Neuronal stem cell (in vitro differentiated cells): ENCODE measurements at regions not wholly inside any gene's neighbourhood (a gene's known extent, or its start where the extent isn't known, plus 50 kb on each side); places are given as distances from the start of the nearest gene placed in this dataset.

Experiments
- DNase-seq: peaks from one replicate; pipeline ENCODE4 v3.0.0-alpha.2; 2013; ENCODE audit warnings: low spot score
- H2AFZ ChIP-seq: one replicate; pipeline ENCODE4 v1.6.1; 2013; ENCODE audit warnings: mild to moderate bottlenecking, low read length, inconsistent platforms
- H2AK5ac ChIP-seq: 2 replicates; pipeline ENCODE4 v1.6.1; 2013; ENCODE audit warnings: low read depth, mild to moderate bottlenecking, inconsistent platforms, low read length, moderate library complexity, mixed read lengths
- H2BK120ac ChIP-seq: 2 replicates; pipeline ENCODE4 v1.6.1; 2013; ENCODE audit warnings: low read depth, mild to moderate bottlenecking, inconsistent platforms, low read length, moderate library complexity, mixed read lengths
- H2BK12ac ChIP-seq: one replicate; pipeline ENCODE4 v1.6.1; 2013; ENCODE audit warnings: low read length, inconsistent platforms
- H2BK15ac ChIP-seq: 2 replicates; pipeline ENCODE4 v1.6.1; 2013; ENCODE audit warnings: mild to moderate bottlenecking, low read length, inconsistent platforms, mixed read lengths
- H2BK5ac ChIP-seq: one replicate; pipeline ENCODE4 v1.6.1; 2013; ENCODE audit warnings: inconsistent platforms, mild to moderate bottlenecking, low read length, moderate library complexity
- H3K14ac ChIP-seq: one replicate; pipeline ENCODE4 v1.6.1; 2013; ENCODE audit warnings: low read length, inconsistent platforms
- H3K18ac ChIP-seq: 2 replicates; pipeline ENCODE4 v1.6.1; 2013; ENCODE audit warnings: low read length, inconsistent platforms
- H3K23ac ChIP-seq: 2 replicates; pipeline ENCODE4 v1.6.1; 2013; ENCODE audit warnings: low read depth, mild to moderate bottlenecking, mixed read lengths, low read length, inconsistent platforms; ENCODE audit not compliant: poor library complexity
- H3K27ac ChIP-seq: replicated peaks from 3 replicates; pipeline ENCODE4 v1.5.1; 2013; ENCODE audit warnings: low read length, inconsistent platforms
- H3K27me3 ChIP-seq, 3 experiments: 2 replicates each; pipeline ENCODE4 v1.6.1; 2013; ENCODE audit warnings: low read length in 3 of 3, mild to moderate bottlenecking in 2 of 3, inconsistent platforms in 1 of 3, low read depth in 1 of 3, mixed read lengths in 1 of 3, moderate library complexity in 1 of 3; ENCODE audit not compliant: control insufficient read depth in 3 of 3, insufficient read depth in 3 of 3
- H3K36me3 ChIP-seq, 2 donors: replicated peaks in 1 of 2; 2 replicates each; pipeline ENCODE4 v1.6.1; 2013; ENCODE audit warnings: low read length in 2 of 2; ENCODE audit not compliant: control insufficient read depth in 2 of 2, insufficient read depth in 2 of 2
- H3K4ac ChIP-seq: 2 replicates; pipeline ENCODE4 v1.6.1; 2013; ENCODE audit warnings: inconsistent platforms, mild to moderate bottlenecking, low read length, moderate library complexity
- H3K4me1 ChIP-seq, 2 donors: 1 replicate in 1 of 2; 2 replicates in 1 of 2; pipeline ENCODE4 v1.6.1; 2013; ENCODE audit warnings: low read length in 2 of 2, low read depth in 1 of 2; ENCODE audit not compliant: control insufficient read depth in 2 of 2, insufficient read depth in 1 of 2
- H3K4me2 ChIP-seq: one replicate; pipeline ENCODE4 v1.6.1; 2013; ENCODE audit warnings: mild to moderate bottlenecking, low read length, inconsistent platforms; ENCODE audit not compliant: insufficient read depth, poor library complexity, severe bottlenecking
- H3K4me3 ChIP-seq, 2 donors: 2 replicates each; pipeline ENCODE4 v1.5.1; 2013; ENCODE audit warnings: low read length in 2 of 2, mild to moderate bottlenecking in 2 of 2, inconsistent platforms in 1 of 2, moderate library complexity in 1 of 2
- H3K79me1 ChIP-seq: one replicate; pipeline ENCODE4 v1.6.1; 2013; ENCODE audit warnings: low read depth, mild to moderate bottlenecking, inconsistent platforms, low read length, moderate library complexity
- H3K9ac ChIP-seq: one replicate; pipeline ENCODE4 v1.6.1; 2013; ENCODE audit warnings: mild to moderate bottlenecking, low read depth, low read length, inconsistent platforms; ENCODE audit not compliant: poor library complexity
- H3K9me3 ChIP-seq, 2 donors: replicated peaks in 1 of 2; 2 replicates each; pipeline versions ENCODE3 to v1.6.1; 2013; ENCODE audit warnings: low read length in 2 of 2, mild to moderate bottlenecking in 2 of 2, inconsistent platforms in 1 of 2, low read depth in 1 of 2, mixed read lengths in 1 of 2, moderate library complexity in 1 of 2; ENCODE audit not compliant: control insufficient read depth in 2 of 2, insufficient read depth in 1 of 2
- H4K8ac ChIP-seq: one replicate; pipeline ENCODE4 v1.6.1; 2013; ENCODE audit warnings: low read depth, mild to moderate bottlenecking, inconsistent platforms, low read length, moderate library complexity
- H4K91ac ChIP-seq: one replicate; pipeline ENCODE4 v1.6.1; 2013; ENCODE audit warnings: low read length, low read depth, mild to moderate bottlenecking, inconsistent platforms; ENCODE audit not compliant: poor library complexity
- WGBS, 2 donors: extraction: QIAGEN DNeasy Blood & Tissue Kit; methylation state at CpG; one replicate each; pipeline ENCODE4 v1.1.7; 2013; ENCODE audit warnings: missing lambda C conversion rate in 2 of 2, mixed read lengths in 1 of 2; ENCODE audit not compliant: insufficient read length in 2 of 2, insufficient replicate concordance in 1 of 2; ENCODE audit errors: extremely low coverage in 2 of 2; 5-methylcytosine and 5-hydroxymethylcytosine counted together

DNA sequence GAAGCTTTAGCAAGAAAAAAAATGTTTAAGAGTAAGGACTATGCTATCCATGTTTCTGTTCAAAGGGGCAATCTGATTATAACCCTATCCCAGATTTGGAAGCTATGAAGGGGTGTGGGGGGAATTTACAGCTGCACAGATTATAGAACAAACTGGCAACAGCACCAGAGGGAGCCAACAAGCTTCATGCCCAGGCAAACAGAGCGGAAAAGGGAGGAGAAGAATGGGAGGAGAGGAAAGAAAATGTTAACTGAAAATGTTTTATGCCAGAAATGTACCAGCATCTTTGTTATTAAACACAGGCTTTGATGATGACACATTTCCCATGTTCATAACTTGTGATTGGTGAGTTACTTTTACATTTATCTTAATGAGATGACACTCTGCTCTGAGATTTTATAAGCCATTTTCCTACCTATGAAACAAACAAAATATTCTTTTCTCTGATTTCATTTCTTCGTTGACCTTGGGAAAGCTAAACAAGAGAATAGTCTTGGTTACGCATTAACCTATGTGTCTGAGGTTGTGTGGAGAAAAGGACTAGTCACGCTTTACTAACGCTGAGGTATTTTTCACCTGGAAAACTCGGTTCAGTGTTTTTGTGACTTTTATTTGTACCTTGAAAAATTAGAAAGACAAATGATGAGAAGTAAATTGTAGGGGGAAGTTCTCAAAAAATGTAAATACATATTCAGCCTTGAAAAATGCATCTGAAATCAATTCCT is 235.8 kb upstream of the MIR17HG start:
- WGBS, 2 donors, result no CpG with 5 or more reads among the region's 6 CpGs

DNA sequence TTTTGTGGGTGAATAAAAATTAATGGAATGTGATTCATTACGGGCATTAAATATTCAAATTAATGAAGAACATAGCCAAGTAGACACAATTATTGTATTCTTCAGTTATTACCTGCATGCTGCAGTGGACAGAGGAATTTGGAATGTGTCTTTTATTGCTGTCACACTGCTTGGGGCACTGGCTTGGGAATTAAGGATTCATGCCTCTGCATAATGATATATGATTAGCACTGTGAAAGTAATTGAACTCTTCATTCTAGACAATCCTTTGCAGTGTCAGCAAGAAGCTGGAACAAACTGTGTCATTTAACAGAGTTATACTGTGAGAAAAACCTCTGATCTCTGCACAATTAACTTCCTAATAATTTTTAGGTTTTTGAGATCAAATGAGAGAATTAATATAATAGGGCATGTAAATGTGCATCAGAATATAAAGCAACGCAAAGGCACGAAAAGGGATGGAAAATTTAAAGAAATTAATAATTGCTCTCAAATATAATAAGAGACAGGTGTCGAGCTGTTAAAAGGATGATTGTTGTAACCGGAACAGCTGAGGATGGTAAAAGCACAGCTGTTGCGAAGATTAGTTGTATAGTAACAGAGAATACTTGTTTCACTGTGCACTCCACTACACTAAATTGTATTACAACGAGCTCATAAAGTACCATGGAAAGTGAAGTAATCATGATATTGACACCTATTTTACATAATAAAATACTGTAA is 235.1 kb upstream of the MIR17HG start:
- Histone ChIP-seq H3K27ac (no peak overlapping the region), H3K79me1 (no peaks in the 10 kb centered on the region), H3K9ac (no peak overlapping the region), H4K91ac (no peak overlapping the region), H3K14ac (no peak overlapping the region), H3K23ac (no peak overlapping the region), H2BK12ac (no peak overlapping the region), H3K4me2 (no peak overlapping the region), H2BK5ac (no peak overlapping the region), H2AK5ac (no peak overlapping the region), H3K4ac (no peak overlapping the region), H3K27me3 (no peaks in the 10 kb centered on the region), H3K4me3 (no peak overlapping the region), H3K18ac (no peak overlapping the region), H3K36me3 (no peaks in the 10 kb centered on the region), H4K8ac (no peak overlapping the region), H2BK15ac (no peak overlapping the region), H2AFZ (no peak overlapping the region), H3K4me1 (peaks cover 1 to 2% of the 10 kb centered on the region in 2 donors), H3K9me3 (no peaks in the 10 kb centered on the region), H2BK120ac (no peak overlapping the region)
- WGBS, 2 donors, result no CpG with 5 or more reads among the region's 7 CpGs
- DNase-seq, result no peak

More for the DNA sequence above, 235.8 kb upstream of the MIR17HG start:
- H4K8ac ChIP-seq, result no peak overlapping the region
- no peak overlapping the region for H3K27ac ChIP-seq
- H2BK15ac ChIP-seq, result no peak overlapping the region
- H3K18ac ChIP-seq, result no peak overlapping the region
- H3K36me3 ChIP-seq, result no peaks in the 10 kb centered on the region
- no peak for DNase-seq
- H3K4me1 ChIP-seq, result peaks cover 1 to 2% of the 10 kb centered on the region in 2 donors
- no peak overlapping the region for H3K23ac ChIP-seq
- no peak overlapping the region for H2AFZ ChIP-seq
- H2BK12ac ChIP-seq, result no peak overlapping the region
- H3K27me3 ChIP-seq, result no peaks in the 10 kb centered on the region
- no peak overlapping the region for H3K4me2 ChIP-seq
- H3K79me1 ChIP-seq, result no peaks in the 10 kb centered on the region
- no peaks in the 10 kb centered on the region for H3K9me3 ChIP-seq
- no peak overlapping the region for H4K91ac ChIP-seq
- no peak overlapping the region for H2AK5ac ChIP-seq
- H3K14ac ChIP-seq, result no peak overlapping the region
- H2BK5ac ChIP-seq, result no peak overlapping the region
- H2BK120ac ChIP-seq, result no peak overlapping the region
- no peak overlapping the region for H3K9ac ChIP-seq
- H3K4ac ChIP-seq, result no peak overlapping the region
- H3K4me3 ChIP-seq, result no peak overlapping the region

DNA sequence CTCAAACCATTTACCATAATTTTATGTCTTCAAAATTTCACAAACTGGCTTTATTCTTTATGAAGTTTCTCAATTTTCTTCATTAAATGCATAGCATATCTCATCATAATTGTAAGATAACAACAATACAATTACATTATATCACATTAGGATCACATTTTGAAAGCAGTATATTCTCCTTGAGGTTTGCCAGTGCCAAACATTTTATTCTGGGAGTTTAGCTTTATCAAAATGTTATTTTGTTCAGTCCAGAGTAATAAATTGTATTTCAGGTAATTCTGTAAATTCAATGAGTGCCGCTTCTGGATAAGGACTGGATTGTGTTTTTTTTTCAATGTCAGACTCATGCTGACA is 234.6 kb upstream of the MIR17HG start:
- no peak for DNase-seq
- Histone ChIP-seq H3K4ac (no peak overlapping the region), H3K79me1 (no peaks in the 10 kb centered on the region), H3K27ac (no peak overlapping the region), H3K27me3 (no peaks in the 10 kb centered on the region), H4K91ac (no peak overlapping the region), H2AFZ (no peak overlapping the region), H3K18ac (no peak overlapping the region), H3K9me3 (no peaks in the 10 kb centered on the region), H2BK15ac (no peak overlapping the region), H3K9ac (no peak overlapping the region), H2AK5ac (no peak overlapping the region), H3K14ac (no peak overlapping the region), H2BK5ac (no peak overlapping the region), H4K8ac (no peak overlapping the region), H2BK12ac (no peak overlapping the region), H3K23ac (no peak overlapping the region), H3K4me1 (peaks cover 1 to 2% of the 10 kb centered on the region in 2 donors), H3K4me2 (no peak overlapping the region), H3K36me3 (no peaks in the 10 kb centered on the region), H2BK120ac (no peak overlapping the region), H3K4me3 (no peak overlapping the region)
- no CpG with 5 or more reads among the region's 1 CpG for WGBS, 2 donors

- H3K4me3 ChIP-seq, result no peak overlapping the region
- WGBS, 2 donors, result no CpG with 5 or more reads among the region's 1 CpG
- no peak overlapping the region for H2BK5ac ChIP-seq
- H3K36me3 ChIP-seq, result no peaks in the 10 kb centered on the region
- H3K18ac ChIP-seq, result no peak overlapping the region
- no peak overlapping the region for H3K4me2 ChIP-seq
- no peaks in the 10 kb centered on the region for H3K9me3 ChIP-seq
- no peak overlapping the region for H3K14ac ChIP-seq
- H4K8ac ChIP-seq, result no peak overlapping the region
- H2BK120ac ChIP-seq, result no peak overlapping the region
- H3K9ac ChIP-seq, result no peak overlapping the region
- no peak overlapping the region for H3K27ac ChIP-seq
- H3K4me1 ChIP-seq, result peaks cover 1 to 4% of the 10 kb centered on the region in 2 donors
- no peaks in the 10 kb centered on the region for H3K79me1 ChIP-seq
- H3K4ac ChIP-seq, result no peak overlapping the region
- no peak overlapping the region for H2BK15ac ChIP-seq
- H2BK12ac ChIP-seq, result no peak overlapping the region
- no peaks in the 10 kb centered on the region for H3K27me3 ChIP-seq
- DNase-seq, result no peak
- H4K91ac ChIP-seq, result no peak overlapping the region
- no peak overlapping the region for H2AFZ ChIP-seq
- H2AK5ac ChIP-seq, result no peak overlapping the region
- H3K23ac ChIP-seq, result no peak overlapping the region
Measured at GRCh38 chr13:91115776-91116175, 231.7 kb upstream of the MIR17HG start.
